Islet of Langerhans (tissue), 1 donor: ENCODE measurements at regions not wholly inside any gene's neighbourhood (a gene's known extent, or its start where the extent isn't known, plus 50 kb on each side); places are given as distances from the start of the nearest gene placed in this dataset.

Experiments used
- FAIRE-seq: peaks from one replicate; lab custom pipeline; 2011; peaks lifted over from hg19 to GRCh38; lab: Jason Lieb, UNC

DNA sequence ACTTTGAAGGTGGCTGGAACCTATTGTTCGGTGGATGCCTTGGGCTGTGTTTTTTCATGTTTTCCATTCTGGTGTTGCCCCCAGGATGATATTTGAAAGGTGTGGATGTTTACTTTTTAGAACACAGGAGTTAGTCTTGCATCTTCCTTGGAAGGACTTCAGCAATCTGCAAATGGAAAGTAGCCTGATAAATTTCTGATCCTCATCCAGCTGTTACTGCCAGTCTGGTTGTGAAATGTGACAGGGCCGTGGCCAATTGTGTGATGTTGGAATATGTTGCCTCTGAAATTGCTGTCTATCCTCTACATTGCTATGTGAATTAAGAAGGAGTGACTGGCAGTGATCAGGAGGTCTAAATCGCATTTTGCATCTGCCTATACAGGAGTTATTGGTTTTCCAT lies 382.5 kb upstream of the C2CD4B start:
- FAIRE-seq, result no peak

DNA sequence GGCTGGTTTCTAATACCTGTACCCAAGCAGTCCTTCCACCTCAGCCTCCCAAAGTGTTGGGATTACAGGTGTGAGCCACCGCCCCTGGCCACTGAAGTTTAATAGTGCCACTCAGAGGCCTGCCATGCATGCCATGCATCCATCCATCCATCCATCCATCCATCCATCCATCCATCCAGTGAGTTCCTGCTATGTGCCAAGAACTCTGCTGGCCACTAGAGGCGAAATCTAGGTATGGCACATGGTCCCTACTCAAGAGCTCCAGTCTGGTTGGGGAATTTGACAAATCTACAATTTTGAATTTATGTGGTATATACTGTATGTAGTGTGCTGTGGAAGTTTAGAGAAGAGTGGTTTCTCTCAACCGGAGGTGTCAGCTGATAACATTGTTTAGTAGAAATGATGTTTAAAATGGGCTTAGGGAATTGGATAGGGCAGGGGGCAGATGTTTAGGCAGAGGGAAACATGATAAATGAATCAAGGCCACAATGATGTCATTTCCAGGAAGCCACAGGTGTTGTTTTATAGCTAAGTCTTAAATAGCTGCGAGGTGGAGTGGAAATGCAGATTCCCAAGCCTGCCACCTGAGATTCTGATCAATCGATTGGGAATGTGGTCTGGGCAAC lies 384.4 kb upstream of the C2CD4B start:
- no peak for FAIRE-seq

DNA sequence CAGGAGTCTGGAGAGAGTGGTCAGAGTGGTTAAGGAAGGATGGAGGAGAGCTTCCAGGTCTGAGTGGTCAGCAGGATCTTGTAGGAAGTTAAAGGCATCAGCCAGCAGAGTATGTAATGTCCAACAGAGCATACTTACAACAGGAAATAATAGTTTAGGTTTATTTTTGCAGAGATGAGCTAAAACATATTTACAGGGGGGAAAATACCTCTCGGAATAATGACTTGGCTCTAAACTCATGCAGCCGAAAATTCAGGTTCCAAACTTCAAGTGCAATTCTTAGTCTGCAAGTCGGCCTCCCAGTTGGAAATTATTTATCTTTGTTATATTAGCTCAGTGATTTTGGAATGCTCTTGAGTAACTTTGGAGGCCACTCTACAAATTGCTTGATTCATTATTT lies 385.0 kb upstream of the C2CD4B start:
- FAIRE-seq, result no peak

DNA sequence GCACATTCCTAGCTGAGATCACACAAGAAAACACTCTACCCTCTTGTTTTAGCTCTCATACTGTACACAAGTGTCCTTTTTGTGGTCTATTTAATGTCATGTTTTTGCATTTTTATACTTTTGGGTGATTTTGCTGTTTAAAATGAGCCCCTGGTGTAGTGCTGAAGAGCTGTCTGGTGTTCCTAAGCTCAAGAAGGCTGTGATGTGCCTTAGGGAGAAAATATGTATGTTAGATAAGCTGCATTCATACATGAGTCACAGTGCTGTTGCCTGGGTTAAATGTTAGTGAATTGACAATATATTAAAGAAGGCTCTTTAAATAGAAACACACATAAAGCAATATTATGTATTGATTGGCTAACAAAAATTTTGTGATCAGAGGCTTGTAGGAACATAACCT lies 387.4 kb upstream of the C2CD4B start:
- FAIRE-seq, result no peak

DNA sequence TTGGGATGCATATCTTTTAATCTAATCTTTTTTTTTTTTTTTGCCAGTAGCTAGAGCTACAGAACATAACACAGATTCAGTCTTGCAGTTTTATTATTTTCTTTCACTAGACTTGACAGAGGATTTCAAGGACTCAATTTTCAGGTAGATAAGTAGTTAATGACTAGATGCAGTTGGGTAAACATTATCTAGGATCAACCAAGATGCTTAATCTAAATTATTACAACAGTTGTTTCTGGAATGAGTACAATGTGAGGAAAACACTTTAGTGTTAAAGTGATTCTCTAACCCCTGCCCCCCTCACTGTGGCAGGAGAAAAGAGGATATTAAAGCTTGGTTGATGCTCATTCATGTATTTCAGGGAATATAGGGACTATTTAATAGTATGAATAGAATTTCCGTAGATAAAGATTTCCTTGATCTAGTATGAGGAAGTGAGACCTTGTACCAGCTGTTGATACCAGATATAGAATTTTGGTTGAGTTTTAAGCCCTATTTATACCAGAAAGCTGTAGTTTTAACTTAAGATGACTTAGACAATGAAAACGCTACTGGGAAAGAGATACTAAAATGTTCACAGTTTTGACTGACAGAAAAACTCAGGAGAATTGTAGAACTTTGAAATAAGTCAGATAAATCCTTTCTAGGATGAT lies 389.0 kb upstream of the C2CD4B start:
- no peak for FAIRE-seq

DNA sequence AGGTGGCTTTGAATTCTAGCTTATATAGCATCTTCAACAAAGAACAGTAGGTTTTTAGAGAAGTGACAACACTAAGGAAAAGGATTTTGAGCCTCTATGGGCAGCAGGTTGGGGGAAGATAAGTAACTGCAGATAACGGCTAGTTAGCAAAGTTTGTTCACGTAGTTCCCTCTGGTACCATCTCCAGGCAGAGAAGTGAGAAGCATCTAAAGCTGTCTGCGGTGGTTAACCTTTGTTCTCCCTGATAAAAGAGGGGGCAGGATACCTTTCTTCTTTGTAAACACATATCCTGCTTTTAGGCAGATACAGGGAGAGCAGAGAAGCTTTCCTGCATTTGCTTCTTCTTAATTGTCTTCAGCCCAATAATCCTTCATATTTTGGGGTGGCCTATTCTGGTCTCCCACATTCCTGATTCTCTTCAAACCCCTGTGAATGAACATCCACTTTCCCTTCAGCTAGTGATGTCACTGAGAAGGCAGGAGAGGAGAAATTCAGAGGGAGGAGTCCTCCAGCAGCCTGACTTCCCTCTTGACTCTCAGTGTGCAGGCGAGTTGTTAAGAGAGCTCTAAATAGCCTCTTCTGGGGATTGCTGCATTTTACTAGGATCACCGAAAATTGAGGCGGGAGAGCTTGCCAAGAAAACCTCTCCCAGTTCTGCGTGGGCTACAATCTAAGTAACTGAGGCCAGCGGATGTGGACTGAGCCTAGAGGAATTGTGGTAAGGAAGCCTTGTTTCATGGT lies 393.7 kb upstream of the C2CD4B start:
- no peak for FAIRE-seq

DNA sequence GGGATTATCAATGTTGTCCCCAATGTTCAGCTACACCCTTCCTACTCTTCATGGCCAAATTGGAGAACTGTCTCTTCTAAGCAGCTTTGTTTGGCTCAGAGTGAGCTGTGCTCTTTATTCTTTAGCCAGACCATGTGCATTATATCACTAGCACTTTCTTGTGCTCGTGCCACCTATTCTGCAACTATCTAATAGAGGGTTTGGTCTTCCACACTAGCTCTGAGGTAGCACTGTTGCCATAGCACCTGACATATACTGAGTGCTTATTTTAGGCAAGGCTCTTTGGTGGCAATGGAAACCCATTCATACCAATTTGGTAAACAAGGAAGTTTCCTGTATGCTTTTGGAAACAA lies 394.3 kb upstream of the C2CD4B start:
- FAIRE-seq, result no peak

DNA sequence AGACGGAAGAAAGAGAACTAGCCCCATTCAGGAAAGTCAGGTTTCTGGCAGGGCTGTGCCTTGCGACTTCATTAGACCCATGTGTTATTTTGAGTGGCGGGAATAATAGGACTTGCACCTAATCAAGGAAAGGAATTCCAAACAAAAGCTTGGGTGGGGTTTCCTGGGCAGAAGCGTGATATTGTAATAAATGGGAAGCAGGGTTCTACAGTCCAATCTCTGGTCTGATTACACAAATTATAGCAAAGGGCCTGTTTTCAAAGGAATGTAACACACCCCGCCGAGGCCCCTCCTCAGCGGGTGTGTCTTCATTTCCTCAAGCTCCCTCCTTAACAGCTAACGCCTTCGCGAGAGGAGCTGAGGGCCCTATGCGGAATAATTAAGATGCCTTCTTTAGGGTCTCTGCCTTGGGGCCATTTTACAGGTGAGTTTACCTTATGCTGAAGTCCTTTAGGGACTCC lies 396.0 kb upstream of the C2CD4B start:
- FAIRE-seq, result no peak

DNA sequence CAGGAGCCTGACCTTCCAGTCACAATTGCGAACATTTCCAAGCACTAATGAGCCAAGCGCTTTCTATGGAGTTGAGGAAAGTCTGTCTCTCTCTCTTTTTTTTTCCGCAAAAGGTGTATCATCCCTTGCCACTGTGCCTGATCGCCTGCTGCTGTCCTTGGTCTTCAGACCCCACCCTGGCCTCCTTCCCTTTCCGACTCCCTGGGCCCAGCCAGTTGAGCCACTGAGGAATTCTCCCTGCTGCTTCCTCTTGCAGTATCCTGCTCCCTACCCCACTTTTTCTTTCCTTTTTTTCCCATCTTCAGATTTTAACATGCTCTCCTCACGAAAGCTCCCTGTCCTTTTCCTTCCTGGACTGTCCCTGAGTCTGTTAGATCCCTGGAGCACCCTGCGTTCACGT lies 396.5 kb upstream of the C2CD4B start:
- no peak for FAIRE-seq

DNA sequence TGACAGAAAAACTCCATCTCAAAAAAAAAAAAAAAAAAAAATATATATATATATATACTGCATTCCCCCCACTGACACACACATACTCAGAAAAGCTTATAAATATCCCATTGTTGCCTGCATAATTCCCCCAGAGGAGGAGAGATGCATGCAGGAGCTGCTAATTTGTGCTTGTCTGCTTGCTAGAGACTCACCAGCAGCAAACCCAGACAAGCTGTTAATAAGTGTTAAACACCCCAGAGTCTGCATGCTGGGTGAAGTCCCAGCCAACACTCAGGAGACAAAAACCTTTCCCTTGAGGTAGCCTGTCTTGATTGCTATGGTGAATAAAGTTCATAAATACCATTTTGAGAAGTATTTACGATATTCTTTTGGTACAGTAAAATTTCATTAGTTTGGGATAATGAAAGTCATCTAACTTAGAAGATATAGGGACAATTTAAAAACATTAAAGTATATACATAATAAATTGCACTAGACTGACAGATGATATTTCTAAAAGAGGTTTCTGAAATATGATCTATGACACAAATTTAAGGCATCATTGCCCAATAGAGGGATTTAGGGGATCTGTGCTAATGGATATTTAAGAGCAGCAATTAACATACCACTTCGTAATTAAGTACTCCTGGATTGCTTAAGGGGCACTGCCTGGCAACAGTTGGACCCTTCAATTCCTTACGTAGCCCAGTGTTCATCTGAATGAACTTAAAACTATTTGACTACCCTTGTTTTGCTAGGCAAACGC lies 400.0 kb upstream of the C2CD4B start:
- FAIRE-seq, result no peak

DNA sequence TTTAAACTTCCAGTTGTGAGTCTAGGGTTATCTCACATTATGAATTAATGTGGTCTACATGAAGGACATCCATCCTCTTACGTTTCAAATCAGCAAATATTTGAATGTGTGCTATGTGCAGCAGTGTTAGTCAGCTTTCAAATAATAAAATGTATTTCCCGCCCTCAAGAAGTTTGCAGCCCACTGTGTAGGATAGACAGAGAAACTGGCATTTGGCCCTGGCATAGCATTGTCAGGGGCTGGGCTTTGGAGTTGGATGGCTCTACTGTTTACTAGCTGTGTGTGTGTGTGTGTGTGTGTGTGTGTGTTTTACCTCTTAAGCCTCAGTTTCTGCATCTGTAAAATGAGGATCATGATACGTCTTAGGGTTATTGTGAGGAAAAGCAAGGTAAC lies 400.5 kb upstream of the C2CD4B start:
- FAIRE-seq, result no peak

DNA sequence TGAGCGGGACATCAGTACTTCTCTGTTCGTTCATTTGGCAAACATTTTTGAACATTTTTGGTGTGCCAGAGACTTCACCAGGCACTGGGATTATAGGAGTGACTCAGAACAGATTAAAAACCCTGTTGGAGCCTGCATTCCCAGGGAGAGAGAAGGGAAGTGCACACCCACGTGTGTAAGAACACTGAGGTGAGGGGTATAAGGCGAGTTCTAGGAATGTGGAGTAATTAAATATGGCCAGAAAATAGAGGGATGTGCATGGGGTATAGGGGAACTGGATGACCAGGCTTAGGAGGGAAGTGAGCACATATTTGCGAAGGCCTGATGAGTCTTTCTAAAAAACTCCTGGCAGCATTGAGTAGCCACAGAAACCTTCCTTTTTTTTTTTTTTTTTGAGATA lies 401.2 kb upstream of the C2CD4B start:
- FAIRE-seq, result no peak

DNA sequence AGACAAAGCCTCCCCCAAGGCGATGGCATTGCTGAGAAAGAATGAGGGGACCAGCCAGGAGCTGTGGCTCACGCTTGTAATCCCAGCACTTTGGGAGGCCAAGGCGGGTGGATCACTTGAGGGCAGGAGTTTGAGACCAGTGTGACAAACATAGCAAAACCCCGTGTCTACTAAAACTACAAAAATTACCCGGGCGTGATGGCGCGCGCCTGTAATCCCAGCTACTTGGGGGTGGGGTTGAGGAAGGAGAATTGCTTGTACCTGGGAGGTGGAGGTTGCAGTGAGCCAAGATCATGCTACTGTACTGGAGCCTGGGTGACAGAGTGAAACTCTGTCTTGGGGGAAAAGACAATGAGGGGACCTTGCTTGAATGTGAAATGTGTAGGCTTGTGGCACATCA lies 402.4 kb upstream of the C2CD4B start:
- no peak for FAIRE-seq

DNA sequence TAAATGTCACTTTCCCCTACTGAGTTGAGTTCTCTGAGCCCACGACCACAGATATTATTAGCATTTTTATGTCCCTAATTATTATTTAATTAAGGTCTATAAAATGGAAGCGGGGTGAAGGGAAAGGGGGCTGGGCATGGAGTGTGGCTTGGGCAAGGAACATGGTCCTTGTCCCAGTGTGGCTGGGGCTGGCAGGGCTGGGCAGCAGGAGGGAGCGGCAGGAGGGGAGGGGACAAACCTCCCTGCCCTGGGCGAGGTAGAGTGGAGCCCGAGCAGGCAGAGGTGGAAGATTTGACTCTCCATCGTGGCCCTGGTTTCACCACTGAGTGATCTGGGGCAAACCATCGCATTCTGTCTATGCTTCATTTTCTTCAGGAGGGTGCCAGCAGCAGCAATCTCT lies 402.9 kb upstream of the C2CD4B start:
- no peak for FAIRE-seq

DNA sequence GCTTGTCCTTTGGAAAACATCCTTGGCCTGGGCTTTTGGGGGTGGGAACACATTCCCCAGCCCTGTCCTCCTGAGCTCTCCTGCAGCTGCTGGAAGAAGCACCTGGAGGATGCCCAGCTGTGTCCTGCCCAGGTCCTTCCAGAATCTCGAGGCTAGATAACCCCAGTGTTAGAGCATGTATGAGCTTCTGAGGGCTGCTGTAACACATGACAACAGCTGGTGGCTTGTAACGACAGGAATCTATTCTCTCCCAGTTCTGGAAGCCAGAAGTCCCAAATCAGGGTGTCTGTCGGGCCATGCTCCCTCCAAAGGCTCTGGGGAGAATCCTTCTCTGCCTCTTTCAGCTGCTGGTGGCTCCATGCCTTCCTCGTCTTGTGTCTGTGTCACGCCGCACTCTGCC lies 403.6 kb upstream of the C2CD4B start:
- no peak for FAIRE-seq

DNA sequence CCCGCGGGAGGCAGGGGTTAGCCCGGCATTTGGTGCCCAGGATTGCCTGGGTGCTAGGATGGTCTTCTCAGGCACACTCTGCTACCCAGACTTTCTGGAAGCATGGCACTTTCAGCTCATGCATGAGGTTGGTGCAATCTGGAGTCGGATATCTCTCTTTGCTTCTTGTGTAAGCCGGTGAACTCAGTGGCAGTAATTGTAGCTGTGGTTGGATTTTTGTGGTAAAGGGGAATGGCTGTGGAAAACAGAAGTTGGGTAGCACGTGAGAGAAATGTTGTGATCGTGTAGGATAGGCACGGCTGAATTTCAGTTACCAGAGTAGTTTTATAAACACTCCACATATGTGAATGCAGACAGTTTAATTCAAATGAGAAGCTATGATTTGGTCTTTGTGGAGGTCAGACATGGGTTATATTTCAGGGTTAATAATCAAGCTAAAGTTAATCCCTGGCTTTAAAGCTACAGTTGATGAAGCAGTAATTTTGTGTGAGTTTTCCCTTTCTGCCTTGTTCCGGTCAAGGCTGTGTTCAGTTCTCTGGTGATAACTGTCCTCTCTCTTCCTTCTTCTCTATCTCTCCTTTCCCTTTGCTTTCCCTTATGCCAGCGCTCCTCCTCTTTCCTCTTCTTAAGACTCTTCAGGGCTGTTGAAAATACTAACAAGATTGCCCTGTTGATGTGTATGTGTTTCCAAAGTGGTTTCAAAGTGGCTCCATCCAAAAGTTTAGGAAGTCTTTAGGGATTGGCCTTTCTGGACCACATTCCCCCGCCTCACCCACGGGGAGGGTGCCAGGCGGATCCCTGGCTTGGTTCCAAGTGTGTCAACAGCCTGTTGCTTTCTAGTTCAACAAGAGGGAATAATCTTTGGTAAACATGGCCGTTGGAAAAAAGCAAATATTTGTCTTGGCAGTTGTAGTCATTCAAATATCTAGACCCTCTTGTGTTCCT lies 404.6 kb upstream of the C2CD4B start:
- FAIRE-seq, result no peak

DNA sequence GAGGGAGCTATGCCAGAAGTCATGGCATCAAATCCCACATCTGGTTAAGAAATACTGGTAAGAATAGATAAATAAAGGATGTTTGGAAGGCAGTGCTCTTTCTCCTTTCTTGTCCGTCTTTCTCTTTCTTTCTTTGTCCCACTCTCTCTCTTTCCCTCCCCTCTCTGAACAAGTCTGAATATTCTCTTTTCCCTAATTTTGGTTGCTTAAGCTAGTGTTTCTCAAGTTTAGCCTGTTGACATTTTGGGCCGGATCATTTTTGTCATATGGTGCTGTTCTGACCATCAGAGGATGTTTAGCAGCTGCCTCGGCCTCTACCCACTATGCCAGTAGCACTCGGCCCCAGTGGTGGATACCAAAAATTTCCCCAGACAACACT lies 405.3 kb upstream of the C2CD4B start:
- no peak for FAIRE-seq

DNA sequence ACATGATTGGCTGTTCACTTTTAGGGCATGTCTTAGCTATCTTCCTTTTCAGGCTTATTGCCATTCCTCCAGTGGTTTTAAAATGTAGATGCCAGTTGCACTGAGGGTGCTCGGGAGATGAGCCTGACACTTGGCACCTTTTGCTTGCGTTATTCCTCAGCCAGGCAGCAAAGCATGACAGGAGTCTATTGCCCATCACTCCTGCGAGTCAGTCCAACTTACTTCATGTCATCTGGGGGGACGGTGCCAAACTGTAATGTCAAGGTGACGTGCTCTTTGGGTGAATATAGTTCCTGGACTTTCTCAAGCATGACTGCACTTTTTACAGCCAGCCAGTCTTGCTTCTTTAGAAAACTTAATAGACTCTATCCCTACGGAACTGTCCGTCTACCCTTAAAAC lies 406.0 kb upstream of the C2CD4B start:
- no peak for FAIRE-seq

DNA sequence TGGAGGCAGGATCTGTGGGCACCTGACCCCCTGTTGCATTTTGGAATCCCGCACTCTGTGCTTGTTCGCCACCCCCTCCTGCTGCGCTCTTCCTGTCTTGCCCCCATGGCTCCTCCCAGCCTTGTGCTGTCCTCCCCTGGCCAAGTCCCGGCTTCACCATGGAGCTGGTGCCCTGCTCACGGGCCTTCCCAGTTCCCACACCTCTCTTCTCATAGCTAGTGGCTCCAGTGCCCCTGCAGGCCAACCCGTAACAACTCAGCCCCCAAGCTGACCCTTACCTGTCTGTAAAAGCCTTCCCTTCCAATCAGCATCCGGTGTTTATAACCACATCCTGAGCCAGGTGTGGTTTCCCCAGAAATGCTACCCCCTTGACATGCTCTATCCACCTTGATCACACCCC lies 407.7 kb upstream of the C2CD4B start:
- no peak for FAIRE-seq

DNA sequence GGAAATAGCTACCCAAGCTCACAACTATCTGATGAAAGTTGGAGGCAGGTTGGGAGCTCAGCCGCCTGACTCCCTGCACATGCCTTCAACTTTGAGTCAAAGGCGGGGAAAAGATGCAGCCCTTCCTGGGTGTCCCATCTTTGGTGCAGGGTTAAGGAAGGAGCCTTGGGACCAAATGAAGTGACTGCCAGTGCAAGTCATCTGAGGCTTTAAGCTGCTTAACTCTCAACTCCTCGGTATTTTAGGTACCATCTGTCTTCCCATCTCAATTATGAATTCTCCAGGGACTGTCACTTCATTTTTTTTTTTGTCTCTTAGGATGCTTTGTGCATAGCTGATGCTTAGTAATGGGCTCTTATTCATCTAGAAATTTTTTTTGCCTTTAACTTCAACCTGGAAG lies 408.8 kb upstream of the C2CD4B start:
- FAIRE-seq, result no peak

DNA sequence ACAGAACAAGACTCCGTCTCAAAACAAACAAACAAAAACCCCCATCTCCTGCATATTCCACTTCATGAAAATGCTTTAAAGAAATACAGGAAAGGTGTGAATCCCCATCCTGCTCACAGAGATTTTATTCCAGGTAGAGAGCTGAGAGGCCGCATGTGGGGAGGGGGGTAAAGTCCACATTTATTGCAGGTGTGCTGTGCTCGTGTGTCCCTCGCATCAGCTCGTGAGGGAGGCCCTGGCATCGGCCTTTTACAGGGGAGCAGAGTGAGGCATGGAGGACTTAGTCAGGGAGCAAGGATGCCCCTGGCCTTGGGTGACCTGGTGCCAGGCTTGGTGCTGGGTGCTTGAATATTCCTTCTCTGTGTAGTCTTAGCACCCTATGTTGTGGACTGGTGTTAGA lies 413.5 kb upstream of the C2CD4B start:
- FAIRE-seq, result no peak

DNA sequence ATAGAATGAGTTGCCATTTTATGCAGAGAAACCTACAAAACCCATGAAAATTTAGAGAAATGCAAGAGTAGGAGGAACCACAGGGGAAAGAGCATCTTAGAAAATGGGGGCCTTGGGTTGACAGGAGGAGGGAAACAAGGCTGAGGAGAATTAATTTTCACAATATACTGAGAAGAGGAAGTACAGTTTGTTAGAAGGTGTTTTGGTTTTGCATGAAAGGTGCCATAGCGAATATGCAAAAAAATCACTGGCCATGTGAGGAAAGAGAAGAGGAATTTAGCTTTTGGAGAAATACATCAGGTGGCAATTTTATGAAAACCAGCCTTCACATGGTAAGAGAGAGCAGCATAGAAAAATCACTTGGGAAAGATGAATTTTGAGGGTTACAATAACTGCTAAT lies 413.9 kb upstream of the C2CD4B start:
- FAIRE-seq, result no peak
